ENCODE measurements at regions not wholly inside any gene's neighbourhood (a gene's known extent, or its start where the extent isn't known, plus 50 kb on each side); places are given as distances from the start of the nearest gene placed in this dataset.

- WGBS, 2 donors = 44 to 58% methylated on average over 5 of the region's 5 CpGs
- DNase-seq (ENCODE audit: low spot score in 2 of 2) = no peak
- H3K27ac ChIP-seq = no peak overlapping the region
These were observed 331.4 kb downstream of the BCAT1 start for GRCh38 chr12:24617471-24617870.

GRCh38 chr12:24615967-24616411 lies 332.9 kb downstream of the BCAT1 start:
- Histone ChIP-seq H3K4me3 (no peak overlapping the region), H3K27me3 (no peaks in the 10 kb centered on the region), H3K36me3 (no peaks in the 10 kb centered on the region), H3K9me3 (peaks cover 0 to 16% (median 0%) of the 10 kb centered on the region in 4 donors), H3K4me1 (no peaks in the 10 kb centered on the region), H3K27ac (no peak overlapping the region)
- TF ChIP-seq EP300 (IDR thresholded peaks at IDR 0.05) (no peak), POLR2A (IDR thresholded peaks at IDR 0.05) (no peak), CTCF (IDR thresholded peaks at IDR 0.05) (no peak)
- no peak for DNase-seq (ENCODE audit: low spot score in 2 of 2)
- 93 to 97% methylated on average over 3 of the region's 3 CpGs for WGBS, 2 donors

More at GRCh38 chr12:24617471-24617870, 331.4 kb downstream of the BCAT1 start:
- no peaks in the 10 kb centered on the region for H3K27me3 ChIP-seq
- H3K9me3 ChIP-seq = peaks cover 0 to 12% (median 0%) of the 10 kb centered on the region in 4 donors
- H3K36me3 ChIP-seq = no peaks in the 10 kb centered on the region
- TF ChIP-seq POLR2A (IDR thresholded peaks at IDR 0.05) = no peak
- no peak for TF ChIP-seq EP300 (IDR thresholded peaks at IDR 0.05)
- TF ChIP-seq CTCF (IDR thresholded peaks at IDR 0.05) = no peak
- H3K4me3 ChIP-seq = no peak overlapping the region
- H3K4me1 ChIP-seq = no peaks in the 10 kb centered on the region

GRCh38 chr12:24608637-24609285 lies 340.1 kb downstream of the BCAT1 start:
- DNase-seq (ENCODE audit: low spot score in 2 of 2) = no peak
- Histone ChIP-seq H3K27me3 (no peaks in the 10 kb centered on the region), H3K4me3 (no peak overlapping the region), H3K4me1 (no peaks in the 10 kb centered on the region), H3K9me3 (peaks cover 0 to 12% (median 0%) of the 10 kb centered on the region in 4 donors), H3K36me3 (no peaks in the 10 kb centered on the region), H3K27ac (no peak overlapping the region)
- TF ChIP-seq EP300 (IDR thresholded peaks at IDR 0.05) (no peak), POLR2A (IDR thresholded peaks at IDR 0.05) (no peak), CTCF (IDR thresholded peaks at IDR 0.05) (no peak)
- WGBS, 2 donors = 52 to 62% methylated on average over 3 of the region's 3 CpGs

- 11 to 65% methylated on average over 1 of the region's 1 CpG for WGBS, 2 donors
- Histone ChIP-seq H3K4me3 (no peak overlapping the region), H3K27ac (no peak overlapping the region)
These were observed 340.8 kb downstream of the BCAT1 start for GRCh38 chr12:24608108-24608507.

More at GRCh38 chr12:24608108-24608507, 340.8 kb downstream of the BCAT1 start:
- Histone ChIP-seq H3K27me3 (no peaks in the 10 kb centered on the region), H3K4me1 (no peaks in the 10 kb centered on the region), H3K36me3 (no peaks in the 10 kb centered on the region), H3K9me3 (peaks cover 0 to 11% (median 0%) of the 10 kb centered on the region in 4 donors)
- no peak for DNase-seq (ENCODE audit: low spot score in 2 of 2)
- TF ChIP-seq CTCF (IDR thresholded peaks at IDR 0.05) (no peak), EP300 (IDR thresholded peaks at IDR 0.05) (no peak), POLR2A (IDR thresholded peaks at IDR 0.05) (no peak)
